K562 (cell line): ENCODE measurements at regions not wholly inside any gene's neighbourhood (a gene's known extent, or its start where the extent isn't known, plus 50 kb on each side); places are given as distances from the start of the nearest gene placed in this dataset.

Experiments
- BHLHE40 ChIP-seq: IDR thresholded peaks from 2 replicates; pipeline ENCODE4 v1.6.1; 2011; ENCODE audit warnings: low read length, improper control_type of control experiment
- CEBPG ChIP-seq, 3 experiments: fragments of 200-800 bp in 1 of 3; sonication (Bioruptor generic) in 1 of 3; sonication (generic) in 1 of 3; formaldehyde crosslinking in 1 of 3; IDR thresholded peaks in 2 of 3; conservative IDR thresholded peaks in 1 of 3; 2 replicates each; pipeline versions ENCODE4 v1.6.1 to v1.8.0; 2016 to 2022; ENCODE audit warnings: missing compliant biosample characterization in 2 of 3, missing genetic modification characterization in 2 of 3, mild to moderate bottlenecking in 1 of 3, missing genetic modification reagents in 1 of 3
- CREB1 ChIP-seq, 2 experiments: sonication (generic) in 1 of 2; formaldehyde crosslinking in 1 of 2; IDR thresholded peaks; 2 replicates each; pipeline versions ENCODE4 v1.6.1 to v1.8.0; 2012 to 2022; ENCODE audit warnings: inconsistent platforms in 1 of 2, mild to moderate bottlenecking in 1 of 2, missing genetic modification reagents in 1 of 2, moderate library complexity in 1 of 2
- CTCF ChIP-seq, 3 experiments: IDR thresholded peaks in 2 of 3; conservative IDR thresholded peaks in 1 of 3; 2 replicates each; pipeline ENCODE4 v1.5.1; 2011 to 2012; ENCODE audit warnings: low read length in 3 of 3, mild to moderate bottlenecking in 3 of 3, control low read depth in 2 of 3, improper control_type of control experiment in 1 of 3, inconsistent platforms in 1 of 3, low read depth in 1 of 3, mixed read lengths in 1 of 3, moderate library complexity in 1 of 3; ENCODE audit not compliant: insufficient read depth in 2 of 3
- GTF2F1 ChIP-seq: IDR thresholded peaks from 2 replicates; pipeline ENCODE4 v1.6.1; 2011; ENCODE audit warnings: low read depth, low read length, improper control_type of control experiment
- JUN ChIP-seq, 2 experiments: sonication (generic) in 1 of 2; formaldehyde crosslinking in 1 of 2; IDR thresholded peaks; 2 replicates each; pipeline versions ENCODE4 v1.6.1 to v1.8.0; 2012 to 2022; ENCODE audit warnings: borderline replicate concordance in 2 of 2, mild to moderate bottlenecking in 2 of 2, improper control_type of control experiment in 1 of 2, low read depth in 1 of 2, low read length in 1 of 2, missing genetic modification reagents in 1 of 2
- L3MBTL2 ChIP-seq: fragments of 450-650 bp; IDR thresholded peaks from 2 replicates; pipeline ENCODE4 v1.6.1; 2016; ENCODE audit warnings: mild to moderate bottlenecking, moderate library complexity
- MXI1 ChIP-seq: IDR thresholded peaks from 2 replicates; pipeline ENCODE4 v1.6.1; 2011; ENCODE audit warnings: low read depth, mild to moderate bottlenecking, improper control_type of control experiment, low read length
- NFXL1 ChIP-seq: fragments of 450-650 bp; formaldehyde crosslinking; IDR thresholded peaks from 2 replicates; pipeline ENCODE4 v1.4.0; 2021; ENCODE audit warnings: mild to moderate bottlenecking
- SP1 ChIP-seq: sonication (generic); formaldehyde crosslinking; IDR thresholded peaks from 2 replicates; pipeline ENCODE4 v1.8.1; 2022; ENCODE audit warnings: mild to moderate bottlenecking, missing genetic modification reagents
- ZNF140 ChIP-seq: fragments of 250-450 bp; sonication (Bioruptor Pico); IDR thresholded peaks from 2 replicates; pipeline ENCODE4 v1.8.0; 2021; ENCODE audit warnings: moderate library complexity, mild to moderate bottlenecking, inconsistent platforms
- ZNF274 ChIP-seq: IDR thresholded peaks from 2 replicates; pipeline ENCODE4 v1.6.1; 2011; ENCODE audit warnings: low read depth, mild to moderate bottlenecking, low read length, moderate library complexity, borderline replicate concordance

GRCh38 chr5:128703322-128703721, 165.3 kb upstream of the FBN2 start:
- TF ChIP-seq L3MBTL2, result no peak
- TF ChIP-seq MXI1, result no peak
- TF ChIP-seq JUN (IDR thresholded peaks at IDR 0.05; ENCODE audit: borderline replicate concordance, low read depth, low read length), result no peak
- TF ChIP-seq JUN (CRISPR knock-in tag; IDR thresholded peaks at IDR 0.05; ENCODE audit: borderline replicate concordance), result no peak
- TF ChIP-seq CEBPG (CRISPR knock-in tag; IDR thresholded peaks at IDR 0.05), result no peak
- no peak for TF ChIP-seq CEBPG (tag; conservative IDR thresholded peaks at IDR 0.05 in 1 of 2, IDR thresholded peaks at IDR 0.05 in 1 of 2)
- no peak for TF ChIP-seq SP1 (CRISPR knock-in tag)
- TF ChIP-seq ZNF140 (CRISPR knock-in tag), result no peak
- no peak for TF ChIP-seq CTCF (IDR thresholded peaks at IDR 0.05 in 2 of 3, conservative IDR thresholded peaks at IDR 0.05 in 1 of 3; ENCODE audit: insufficient read depth in 2 of 3, low read depth in 1 of 3, low read length in 3 of 3)
- no peak for TF ChIP-seq NFXL1 (CRISPR knock-in tag)
- TF ChIP-seq GTF2F1, result no peak
- no peak for TF ChIP-seq CREB1 (IDR thresholded peaks at IDR 0.05)
- TF ChIP-seq CREB1 (CRISPR knock-in tag; IDR thresholded peaks at IDR 0.05), result no peak
- TF ChIP-seq BHLHE40, result no peak
- TF ChIP-seq ZNF274, result no peak
